T-helper 1 cell (primary cell): ENCODE measurements at regions not wholly inside any gene's neighbourhood (a gene's known extent, or its start where the extent isn't known, plus 50 kb on each side); places are given as distances from the start of the nearest gene placed in this dataset.
"Not testable (repeated sequence)": the region's sequence is repeated elsewhere in the genome, so short reads cannot be mapped to it uniquely, and the experiment has no call there.

Source experiments
- DNase-seq, 5 donors: peaks; one replicate each; pipeline ENCODE4 v3.0.0-alpha.2; 2012 to 2020

GRCh38 chr1:238628110-238628509 lies 737.4 kb upstream of the ZP4 start:
- DNase-seq: no peak

DNA sequence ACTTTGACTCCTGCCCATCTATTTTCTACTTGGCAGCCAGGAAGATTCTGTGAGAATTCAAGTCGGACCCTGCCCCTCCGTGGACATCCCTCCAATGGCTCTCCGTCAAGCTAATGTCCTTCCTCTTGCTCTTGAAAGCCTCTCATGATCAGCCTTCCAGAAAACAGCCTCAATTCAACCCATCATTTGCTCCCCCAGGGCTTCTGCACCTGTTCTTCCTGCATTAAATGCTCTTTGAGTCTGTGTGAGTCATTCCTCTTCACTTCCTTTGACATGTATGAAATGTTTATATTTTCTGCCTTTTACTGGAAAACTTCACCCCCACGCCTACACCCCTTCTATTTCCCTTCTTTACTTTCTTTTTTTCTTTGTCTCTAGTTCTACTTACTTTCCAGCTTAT lies 734.1 kb upstream of the ZP4 start:
- no peak for DNase-seq

DNA sequence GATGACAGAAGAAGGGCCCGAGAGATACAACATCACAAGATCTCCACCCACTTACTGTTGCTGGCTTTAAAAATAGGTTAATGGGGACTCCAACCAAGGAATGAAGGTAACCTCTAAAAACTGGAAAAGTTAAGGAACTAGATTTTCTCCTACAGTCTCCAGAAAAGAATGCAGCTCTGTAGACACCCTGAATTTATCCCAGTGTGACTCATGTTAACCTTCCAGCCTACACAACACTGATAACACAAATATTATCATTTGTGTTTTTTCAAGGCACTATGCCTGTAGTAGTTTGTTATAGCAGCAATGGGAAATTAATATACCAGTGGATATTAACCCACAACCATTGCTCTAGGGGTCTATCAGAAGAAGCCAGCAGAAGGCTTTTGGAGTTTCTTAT lies 730.7 kb upstream of the ZP4 start:
- DNase-seq: no peak

DNA sequence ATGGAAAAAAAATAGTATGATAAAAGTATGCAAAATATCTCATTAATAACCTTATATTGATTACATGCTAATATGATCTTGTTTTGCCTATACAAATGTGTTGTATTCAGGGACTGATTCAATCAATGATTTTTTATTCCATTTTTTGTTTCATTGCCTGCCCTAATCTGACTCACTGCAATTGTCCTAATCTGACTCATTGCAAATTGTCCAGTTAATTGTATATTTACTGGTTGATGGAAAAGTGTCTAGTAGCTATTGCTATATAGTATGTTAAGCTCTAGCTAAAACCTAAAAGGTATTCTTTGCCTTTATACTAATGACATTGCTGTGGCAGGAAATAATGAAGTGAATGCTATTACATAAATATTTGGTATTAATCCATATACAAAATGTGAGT lies 728.9 kb upstream of the ZP4 start:
- DNase-seq: no peak

DNA sequence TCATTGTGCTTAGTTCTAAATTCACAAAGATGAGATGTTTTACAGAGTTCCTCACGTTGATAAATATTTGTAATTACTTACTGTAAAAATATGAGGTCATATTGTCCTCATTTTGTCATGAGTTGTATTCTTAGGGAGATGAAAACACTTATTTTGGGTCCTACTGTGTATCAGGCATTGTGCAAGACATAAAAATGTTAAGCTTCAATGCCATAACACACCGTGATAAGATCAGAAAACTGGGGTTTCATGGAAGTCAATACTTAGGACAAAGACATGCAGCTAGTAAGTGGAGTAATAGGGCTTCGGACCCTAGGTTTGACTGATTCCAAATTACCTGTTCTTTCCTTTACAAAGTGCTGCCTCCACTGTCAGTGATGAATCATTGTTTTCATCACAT lies 720.7 kb upstream of the ZP4 start:
- DNase-seq: no peak

GRCh38 chr1:238608144-238608543 lies 717.4 kb upstream of the ZP4 start:
- no peak for DNase-seq

- no peak for DNase-seq
Observed at GRCh38 chr1:238606896-238607295, 716.2 kb upstream of the ZP4 start.

DNA sequence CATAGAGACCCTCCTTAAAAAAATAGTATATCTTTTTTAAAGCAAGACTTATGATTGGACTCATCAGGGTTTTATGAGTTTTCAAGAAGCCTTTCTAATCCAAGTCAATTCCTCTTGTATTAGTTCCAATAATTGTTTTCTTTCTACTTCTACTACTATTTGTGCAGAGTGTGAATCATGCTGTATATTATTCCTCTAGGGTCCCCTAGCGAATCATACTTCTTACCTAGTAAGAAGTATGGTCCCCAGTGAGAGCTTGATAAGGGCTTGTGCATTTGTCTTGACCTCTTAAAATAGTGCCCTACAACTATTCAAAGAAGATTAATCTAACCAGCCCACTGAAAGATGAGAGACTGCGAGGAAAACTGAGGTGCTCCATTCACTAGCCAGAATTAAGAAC lies 715.7 kb upstream of the ZP4 start:
- DNase-seq: no peak

GRCh38 chr1:238604357-238604756 lies 713.6 kb upstream of the ZP4 start:
- no peak for DNase-seq

DNA sequence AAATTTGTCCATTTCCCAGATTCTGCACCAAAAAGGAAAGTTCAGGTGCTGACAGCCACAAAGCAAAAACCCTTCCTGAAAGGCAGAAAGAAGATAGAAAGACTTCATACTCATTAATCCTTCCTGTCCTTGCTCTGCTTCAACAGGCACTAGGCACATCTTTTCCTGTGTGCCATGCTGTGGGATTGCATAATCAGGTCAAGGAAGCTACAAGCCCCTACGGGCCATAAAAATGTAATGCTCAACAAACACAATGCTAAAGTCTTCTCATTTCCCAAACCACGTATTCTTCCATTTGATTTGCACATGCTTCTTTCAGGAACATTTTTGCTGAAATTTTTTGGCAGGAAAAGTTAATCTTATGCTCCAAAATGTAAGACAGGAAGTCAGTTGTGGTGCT lies 710.9 kb upstream of the ZP4 start:
- DNase-seq: not testable (repeated sequence)

GRCh38 chr1:238596703-238597102 lies 706.0 kb upstream of the ZP4 start:
- no peak for DNase-seq

- no peak for DNase-seq
Observed at GRCh38 chr1:238592621-238593020, 701.9 kb upstream of the ZP4 start.

DNA sequence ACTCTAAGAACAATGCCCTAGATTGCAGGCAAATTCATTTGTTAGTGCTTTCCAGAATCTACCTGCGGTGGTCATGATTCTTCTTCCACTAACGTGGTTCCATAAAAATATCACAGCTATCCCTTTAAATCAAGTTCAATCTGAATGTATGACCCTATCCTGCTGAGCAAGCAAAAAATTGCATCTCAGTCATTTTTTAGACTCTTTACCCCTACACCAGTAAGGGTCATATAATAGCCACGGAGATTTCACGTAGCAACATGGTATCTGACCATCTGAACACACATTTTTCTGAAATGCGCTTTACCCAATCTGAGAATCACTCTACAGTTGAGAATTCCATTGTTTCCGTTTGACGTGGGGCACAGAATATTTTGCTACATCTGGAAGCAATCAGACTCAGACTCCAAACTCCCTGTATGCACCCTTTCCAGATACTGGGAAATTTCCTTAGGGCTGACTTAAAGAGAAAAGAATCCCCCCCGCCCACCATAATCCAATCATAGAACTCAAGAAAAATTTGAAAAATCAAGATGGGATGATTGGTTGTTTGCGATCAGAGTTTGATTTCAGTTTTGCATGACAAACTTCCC lies 699.2 kb upstream of the ZP4 start:
- DNase-seq: no peak

DNA sequence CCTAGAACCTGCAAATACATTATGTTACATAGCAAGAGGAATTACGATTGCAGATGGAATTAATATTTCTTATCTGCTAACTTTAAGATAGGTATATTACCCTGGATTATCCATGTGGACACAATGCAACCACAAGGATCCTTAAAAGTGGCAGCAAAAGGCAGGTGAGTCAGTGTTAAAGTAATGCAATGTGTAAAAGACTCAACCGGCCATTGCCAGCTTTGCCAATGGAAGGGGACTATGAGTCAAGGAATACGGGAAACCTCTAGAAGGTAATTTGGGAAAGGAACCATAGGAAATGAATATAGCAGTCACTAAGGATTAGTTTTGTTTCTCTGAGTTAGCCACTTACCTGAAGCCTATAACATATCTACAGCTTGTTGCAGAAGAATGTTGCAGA lies 692.1 kb upstream of the ZP4 start:
- DNase-seq: no peak

- DNase-seq: no peak
Observed at GRCh38 chr1:238581332-238581731, 690.6 kb upstream of the ZP4 start.

GRCh38 chr1:238568735-238569134 lies 678.0 kb upstream of the ZP4 start:
- no peak for DNase-seq

- DNase-seq: no peak
Observed at GRCh38 chr1:238562341-238562740, 671.6 kb upstream of the ZP4 start.

- DNase-seq: no peak
Observed at GRCh38 chr1:238558746-238559145, 668.0 kb upstream of the ZP4 start.

- DNase-seq: no peak
Observed at GRCh38 chr1:238558156-238558555, 667.4 kb upstream of the ZP4 start.

- no peak for DNase-seq
Observed at GRCh38 chr1:238552271-238552670, 661.5 kb upstream of the ZP4 start.

DNA sequence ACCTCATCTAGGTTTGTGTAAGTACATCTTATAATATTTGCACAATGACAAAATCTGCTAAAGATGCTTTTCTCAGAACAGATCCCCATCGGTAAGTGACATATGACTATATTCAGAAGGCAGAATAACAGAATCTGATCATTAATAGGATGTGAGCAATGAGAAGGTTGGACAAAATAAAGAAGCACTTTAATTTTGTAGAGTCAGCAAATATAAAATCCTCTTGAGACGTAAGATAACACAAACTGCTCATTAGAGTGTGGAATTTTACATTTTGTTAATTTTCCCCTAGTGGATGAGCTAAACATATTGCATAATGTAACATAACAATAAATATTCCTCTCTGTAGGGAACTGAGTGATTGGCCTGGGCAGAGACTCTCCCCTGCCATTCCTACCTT lies 658.4 kb upstream of the ZP4 start:
- no peak for DNase-seq

DNA sequence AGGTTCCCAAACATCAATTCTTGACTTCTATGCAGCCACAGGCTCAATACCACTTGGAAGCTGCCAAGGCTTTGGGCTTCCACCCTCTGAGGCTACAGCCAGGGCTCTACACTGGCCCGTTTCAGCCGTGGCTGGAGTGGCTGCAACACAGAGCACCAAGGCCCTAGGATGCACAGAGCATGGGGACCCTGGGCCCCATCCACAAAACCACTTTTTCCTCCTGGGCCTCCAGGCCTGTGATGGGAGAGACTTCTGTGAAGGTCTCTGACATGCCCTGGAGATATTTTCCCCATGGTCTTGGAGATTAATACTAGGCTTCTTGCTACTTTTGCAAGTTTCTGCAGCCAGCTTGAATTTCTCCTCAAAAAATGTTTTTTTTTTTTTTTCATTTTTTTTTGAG lies 655.4 kb upstream of the ZP4 start:
- DNase-seq: no peak

DNA sequence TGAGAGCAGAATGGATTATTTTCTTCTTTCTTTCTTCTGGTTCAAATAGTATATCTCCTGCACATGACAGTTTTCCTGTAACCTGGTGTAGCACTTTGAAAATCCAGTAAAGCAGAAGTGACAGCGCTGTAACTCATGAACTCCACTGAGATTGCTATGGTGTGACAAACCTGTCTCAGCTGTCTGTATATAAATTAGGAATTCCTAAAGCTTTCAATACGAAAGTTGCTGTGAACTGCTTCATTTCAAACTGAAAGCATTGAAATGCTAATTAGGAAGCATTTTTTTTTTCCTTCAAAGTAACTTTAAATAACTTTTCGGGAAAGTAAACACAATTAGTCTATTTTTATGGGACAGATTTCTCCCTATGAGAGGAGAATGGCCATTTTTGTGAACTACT lies 646.9 kb upstream of the ZP4 start:
- no peak for DNase-seq

DNA sequence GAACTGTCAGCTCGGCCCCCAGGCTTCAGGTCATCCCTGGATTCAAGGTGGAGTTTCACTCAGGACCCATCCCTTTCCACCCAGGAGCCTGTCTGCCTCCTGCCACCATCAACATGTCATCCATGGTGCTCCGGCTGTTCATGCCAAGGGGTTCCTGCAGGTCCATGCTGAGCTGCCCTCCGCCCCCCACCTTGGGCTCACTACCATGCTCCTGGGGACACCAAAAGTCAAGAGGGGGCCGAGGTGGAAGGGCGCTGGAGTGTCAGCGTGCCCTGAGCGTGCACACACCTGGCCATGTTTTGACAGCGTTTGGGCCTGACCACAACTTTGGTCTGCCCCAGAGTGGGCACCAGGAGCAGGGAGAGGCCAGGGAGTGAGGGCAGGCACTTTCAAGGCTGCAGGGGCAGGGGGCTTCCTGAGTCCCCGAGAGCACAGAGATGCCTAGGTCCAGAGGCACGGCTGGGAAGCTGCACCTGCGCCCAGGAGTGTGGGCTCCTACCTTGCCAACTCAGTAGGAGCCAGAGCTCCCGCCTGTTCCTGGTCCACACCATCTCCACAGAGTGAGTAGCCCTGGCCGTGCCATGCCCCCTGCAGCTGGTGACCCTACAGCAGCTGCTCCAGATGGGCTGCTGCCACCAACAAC lies 639.6 kb upstream of the ZP4 start:
- no peak for DNase-seq

- no peak for DNase-seq
Observed at GRCh38 chr1:238517711-238518110, 627.0 kb upstream of the ZP4 start.
